ENCODE measurements at regions not wholly inside any gene's neighbourhood (a gene's known extent, or its start where the extent isn't known, plus 50 kb on each side); places are given as distances from the start of the nearest gene placed in this dataset.
"Not testable (repeated sequence)": the region's sequence is repeated elsewhere in the genome, so short reads cannot be mapped to it uniquely, and the experiment has no call there.

DNA sequence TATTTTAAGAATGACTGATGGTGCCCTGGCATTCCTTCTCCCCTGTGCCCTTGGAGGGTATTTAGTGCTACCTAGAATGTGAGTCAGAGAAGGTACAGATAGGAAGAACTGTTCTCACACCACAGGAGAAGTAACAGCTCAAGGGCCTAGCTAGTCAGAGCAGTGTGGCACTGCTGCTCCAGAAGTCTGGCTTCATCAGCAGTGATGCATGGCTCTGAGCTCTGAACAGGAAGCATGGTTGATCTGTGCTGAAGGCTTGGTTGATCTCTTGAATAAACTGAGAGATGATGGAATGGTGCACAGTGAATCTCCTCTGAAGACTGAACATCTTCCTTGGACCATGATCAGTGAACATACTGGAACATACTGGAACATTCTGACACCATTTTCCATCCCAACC lies 425.3 kb upstream of the SLC35B3 start:
- H3K9me3 Mint-ChIP-seq, result no peaks in the 10 kb centered on the region
- H3K4me1 Mint-ChIP-seq, result no peaks in the 10 kb centered on the region
- H3K36me3 Mint-ChIP-seq, result no peaks in the 10 kb centered on the region
- no peaks in the 10 kb centered on the region for H3K27me3 Mint-ChIP-seq
- no peak for DNase-seq (ENCODE audit: low spot score in 2 of 2)
- peak; percentile 39 for ATAC-seq (ENCODE audit: low read depth)
- H3K27ac Mint-ChIP-seq, result no peak overlapping the region
- H3K4me3 Mint-ChIP-seq, result no peak overlapping the region

DNA sequence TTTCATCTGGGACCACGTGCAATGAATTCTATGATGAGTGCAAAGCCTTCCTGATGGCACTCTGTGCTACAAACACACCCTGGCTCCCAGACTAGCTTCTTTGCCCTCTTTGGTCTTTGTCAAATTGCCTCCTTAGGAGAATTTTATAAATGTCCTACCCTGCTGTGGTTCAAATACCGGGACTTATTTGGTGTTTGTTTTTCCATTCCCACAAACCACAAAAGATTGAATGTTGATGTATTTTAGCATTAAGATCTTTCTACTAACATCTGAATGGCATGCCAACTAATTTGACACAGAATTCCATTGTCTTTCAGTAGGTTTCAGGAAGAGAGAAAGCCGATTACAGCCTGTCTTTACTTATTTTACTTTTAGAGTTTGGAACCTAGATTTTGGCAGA lies 424.2 kb upstream of the SLC35B3 start:
- ATAC-seq (ENCODE audit: low read depth) (no peak), DNase-seq (ENCODE audit: low spot score in 2 of 2) (no peak)
- Mint-ChIP-seq H3K36me3 (no peaks in the 10 kb centered on the region), H3K4me1 (no peaks in the 10 kb centered on the region), H3K4me3 (no peak overlapping the region), H3K27ac (no peak overlapping the region), H3K27me3 (no peaks in the 10 kb centered on the region), H3K9me3 (no peaks in the 10 kb centered on the region)

DNA sequence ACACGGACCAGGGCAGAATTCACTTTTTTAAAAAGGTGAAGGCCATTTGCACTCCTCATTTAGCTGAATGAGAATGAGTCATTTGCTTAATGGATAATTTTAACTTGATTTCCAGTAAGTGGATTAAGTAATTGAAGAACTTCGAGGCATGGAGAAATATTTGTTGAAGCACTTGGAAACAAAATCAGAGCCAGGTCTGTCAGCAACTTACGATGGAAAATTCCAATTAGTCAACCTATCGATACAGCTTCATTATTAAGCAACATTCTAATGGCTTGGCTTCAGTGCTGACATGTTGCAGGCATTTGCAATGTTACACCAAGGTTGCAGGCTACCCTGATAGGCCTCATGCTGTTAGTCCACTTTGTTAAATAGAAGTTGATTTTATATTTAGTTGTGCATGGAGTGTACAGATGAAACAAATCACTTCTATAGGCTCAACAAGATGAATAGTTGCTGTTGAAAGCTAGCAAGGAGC lies 423.5 kb upstream of the SLC35B3 start:
- DNase-seq (ENCODE audit: low spot score in 2 of 2) (no peak), ATAC-seq (ENCODE audit: low read depth) (no peak)
- no peaks in the 10 kb centered on the region for H3K9me3 Mint-ChIP-seq
- no peak overlapping the region for H3K27ac Mint-ChIP-seq
- H3K4me1 Mint-ChIP-seq, result no peaks in the 10 kb centered on the region
- no peaks in the 10 kb centered on the region for H3K27me3 Mint-ChIP-seq
- no peak overlapping the region for H3K4me3 Mint-ChIP-seq
- no peaks in the 10 kb centered on the region for H3K36me3 Mint-ChIP-seq

DNA sequence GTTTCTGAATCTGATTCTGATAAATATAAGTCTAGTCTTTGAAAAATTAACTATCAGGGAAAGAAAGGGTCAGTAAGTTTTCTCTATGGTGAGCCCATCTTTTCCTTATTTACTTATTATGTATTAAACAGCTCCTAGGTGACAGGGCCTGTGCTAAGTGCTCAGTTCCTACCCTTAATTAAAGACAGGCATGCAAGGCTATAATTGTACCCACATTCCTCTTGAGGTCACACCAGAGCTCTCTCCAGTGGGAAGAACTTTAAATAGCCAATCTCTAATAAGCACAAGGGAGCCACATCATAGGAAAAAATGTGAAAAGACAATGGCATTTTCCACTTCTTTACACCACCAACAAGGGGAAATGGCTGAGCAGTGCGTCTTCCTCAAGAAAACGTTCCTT lies 421.8 kb upstream of the SLC35B3 start:
- DNase-seq (ENCODE audit: low spot score in 2 of 2), result no peak
- no peaks in the 10 kb centered on the region for H3K36me3 Mint-ChIP-seq

DNA sequence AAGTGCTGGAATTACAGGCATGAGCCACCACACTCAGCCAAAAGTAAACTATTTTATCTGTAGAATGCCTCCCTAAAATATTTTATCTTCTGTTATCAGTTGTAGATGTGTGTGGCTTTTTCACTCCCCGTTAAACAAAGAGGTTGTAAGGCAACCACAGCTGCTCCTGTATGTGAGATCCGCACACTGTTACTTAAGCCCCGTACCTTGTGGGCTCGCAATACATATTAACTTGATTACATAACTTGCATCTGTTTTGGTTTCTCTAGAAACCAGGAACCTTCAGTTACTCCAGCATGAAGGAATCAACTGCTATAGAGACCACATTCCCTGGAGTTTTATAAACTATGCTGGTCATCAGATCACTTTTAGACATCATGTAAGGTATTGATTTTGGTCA lies 420.1 kb upstream of the SLC35B3 start:
- H3K27ac Mint-ChIP-seq, result no peak overlapping the region
- no peaks in the 10 kb centered on the region for H3K9me3 Mint-ChIP-seq
- no peak for ATAC-seq (ENCODE audit: low read depth)
- no peak overlapping the region for H3K4me3 Mint-ChIP-seq
- H3K27me3 Mint-ChIP-seq, result peaks cover 2% of the 10 kb centered on the region
- H3K36me3 Mint-ChIP-seq, result no peaks in the 10 kb centered on the region
- DNase-seq (ENCODE audit: low spot score in 2 of 2), result no peak
- no peaks in the 10 kb centered on the region for H3K4me1 Mint-ChIP-seq

More for the DNA sequence above, 421.8 kb upstream of the SLC35B3 start:
- ATAC-seq (ENCODE audit: low read depth), result no peak
- no peak overlapping the region for H3K4me3 Mint-ChIP-seq
- H3K27ac Mint-ChIP-seq, result no peak overlapping the region
- no peaks in the 10 kb centered on the region for H3K9me3 Mint-ChIP-seq
- H3K4me1 Mint-ChIP-seq, result no peaks in the 10 kb centered on the region
- peaks cover 2% of the 10 kb centered on the region for H3K27me3 Mint-ChIP-seq

DNA sequence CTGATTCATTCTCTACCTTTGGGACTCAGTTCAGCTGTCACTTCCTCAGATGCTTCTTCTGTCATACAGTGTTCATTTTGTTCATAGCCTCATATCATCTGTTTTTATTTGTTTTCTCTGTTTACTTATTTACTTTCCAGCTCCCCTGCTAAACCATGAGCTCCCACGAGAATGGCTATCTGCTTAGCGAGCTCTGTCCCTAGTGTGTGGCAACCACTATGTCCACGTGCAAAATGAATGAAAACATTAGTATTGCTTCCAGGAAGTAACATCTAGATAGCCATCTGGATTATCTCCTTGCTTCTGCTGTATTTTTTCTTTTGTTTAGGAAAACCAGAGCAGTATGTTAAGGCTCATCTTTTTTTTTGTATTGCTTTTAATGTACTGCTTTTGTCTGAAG lies 417.0 kb upstream of the SLC35B3 start:
- Mint-ChIP-seq H3K9me3 (peaks cover 2% of the 10 kb centered on the region), H3K27ac (no peak overlapping the region), H3K27me3 (peaks cover 2% of the 10 kb centered on the region), H3K4me3 (no peak overlapping the region), H3K4me1 (no peaks in the 10 kb centered on the region), H3K36me3 (no peaks in the 10 kb centered on the region)
- no peak for ATAC-seq (ENCODE audit: low read depth)
- no peak for DNase-seq (ENCODE audit: low spot score in 2 of 2)

DNA sequence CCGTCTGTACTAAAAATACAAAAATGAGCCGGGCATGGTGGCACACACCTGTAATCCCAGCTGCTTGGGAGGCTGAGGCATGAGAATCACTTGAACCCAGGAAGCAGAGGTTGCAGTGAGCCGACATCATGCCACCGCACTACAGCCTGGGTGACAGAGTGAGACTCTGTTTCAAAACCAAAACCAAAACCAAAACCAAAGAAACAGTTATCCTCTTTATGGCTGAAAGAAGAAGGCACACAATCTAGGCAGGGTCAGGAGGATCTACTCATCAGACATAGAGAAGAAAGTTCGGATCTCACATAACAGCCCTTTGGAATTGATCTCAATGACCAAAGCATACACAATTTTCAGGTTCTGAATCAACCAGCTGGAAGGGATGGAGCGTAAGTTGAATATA lies 411.3 kb upstream of the SLC35B3 start:
- H3K27me3 Mint-ChIP-seq; H3K4me1 Mint-ChIP-seq; H3K9me3 Mint-ChIP-seq; ATAC-seq (ENCODE audit: low read depth); H3K27ac Mint-ChIP-seq; H3K4me3 Mint-ChIP-seq; DNase-seq (ENCODE audit: low spot score in 2 of 2); H3K36me3 Mint-ChIP-seq: not testable (repeated sequence)

DNA sequence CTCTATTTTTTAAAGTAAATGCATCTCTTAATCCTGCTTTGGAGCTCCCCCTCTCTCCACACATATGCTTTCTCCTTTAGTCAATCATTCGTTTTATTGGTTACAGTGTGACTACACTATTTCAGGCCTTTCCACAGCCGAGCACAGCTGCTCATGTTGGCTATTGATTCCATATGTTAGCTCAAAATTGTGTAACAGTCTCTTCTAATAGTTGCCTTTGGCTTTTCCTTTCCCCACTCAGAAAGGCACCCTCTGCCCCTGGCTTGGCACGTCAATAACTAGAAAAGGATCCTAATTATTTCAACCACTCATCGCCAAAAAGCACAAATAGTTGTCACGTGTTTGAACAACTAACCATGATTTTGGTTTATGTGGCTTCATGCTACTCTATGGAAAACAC lies 410.3 kb upstream of the SLC35B3 start:
- Mint-ChIP-seq H3K36me3 (no peaks in the 10 kb centered on the region), H3K27me3 (no peaks in the 10 kb centered on the region), H3K9me3 (peaks cover 6% of the 10 kb centered on the region), H3K4me3 (no peak overlapping the region), H3K4me1 (no peaks in the 10 kb centered on the region), H3K27ac (no peak overlapping the region)
- ATAC-seq (ENCODE audit: low read depth), result no peak
- no peak for DNase-seq (ENCODE audit: low spot score in 2 of 2)

DNA sequence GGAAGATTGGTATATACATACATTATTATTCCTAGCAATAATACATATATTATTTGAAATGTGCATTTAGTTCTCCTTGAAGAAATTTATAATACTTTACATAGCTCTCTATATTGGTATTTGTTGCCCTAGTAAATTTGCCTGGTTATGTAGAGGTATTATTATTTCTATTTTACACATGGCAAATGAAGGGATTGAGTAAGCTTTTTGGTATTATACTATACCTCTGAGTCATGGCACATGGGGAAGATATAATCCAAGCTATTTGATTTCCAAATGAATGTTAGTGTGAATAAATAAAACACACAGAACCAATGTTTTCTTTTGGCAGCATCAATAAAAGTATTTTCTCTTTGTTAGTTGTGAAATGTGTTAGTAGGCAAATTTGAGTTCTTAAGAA lies 409.6 kb upstream of the SLC35B3 start:
- ATAC-seq (ENCODE audit: low read depth), result no peak
- Mint-ChIP-seq H3K4me1 (no peaks in the 10 kb centered on the region), H3K36me3 (no peaks in the 10 kb centered on the region), H3K4me3 (no peak overlapping the region), H3K27me3 (no peaks in the 10 kb centered on the region), H3K27ac (no peak overlapping the region), H3K9me3 (peaks cover 6% of the 10 kb centered on the region)
- no peak for DNase-seq (ENCODE audit: low spot score in 2 of 2)

DNA sequence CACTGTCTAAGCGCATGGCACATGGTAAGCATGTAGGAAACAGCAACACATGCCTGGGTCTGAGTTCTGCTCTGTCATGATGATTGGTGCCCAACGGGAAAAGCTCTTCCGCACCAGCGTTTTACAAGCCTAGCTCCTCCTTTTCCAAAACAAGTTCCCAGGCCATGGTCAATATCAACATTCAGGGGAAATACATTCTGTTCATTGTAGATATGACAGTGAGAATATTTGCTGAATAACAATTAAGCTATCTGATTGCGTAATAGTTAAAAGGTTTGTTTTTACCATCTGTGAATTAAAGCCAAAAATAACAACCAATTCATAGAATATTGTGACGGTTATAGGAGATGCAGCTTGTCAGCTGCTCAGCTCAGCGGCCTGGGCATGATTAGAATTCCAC lies 404.3 kb upstream of the SLC35B3 start:
- ATAC-seq (ENCODE audit: low read depth), result no peak
- DNase-seq (ENCODE audit: low spot score in 2 of 2), result no peak
- Mint-ChIP-seq H3K36me3 (no peaks in the 10 kb centered on the region), H3K27me3 (no peaks in the 10 kb centered on the region), H3K9me3 (peaks cover 2% of the 10 kb centered on the region), H3K4me3 (no peak overlapping the region), H3K27ac (no peak overlapping the region), H3K4me1 (no peaks in the 10 kb centered on the region)

DNA sequence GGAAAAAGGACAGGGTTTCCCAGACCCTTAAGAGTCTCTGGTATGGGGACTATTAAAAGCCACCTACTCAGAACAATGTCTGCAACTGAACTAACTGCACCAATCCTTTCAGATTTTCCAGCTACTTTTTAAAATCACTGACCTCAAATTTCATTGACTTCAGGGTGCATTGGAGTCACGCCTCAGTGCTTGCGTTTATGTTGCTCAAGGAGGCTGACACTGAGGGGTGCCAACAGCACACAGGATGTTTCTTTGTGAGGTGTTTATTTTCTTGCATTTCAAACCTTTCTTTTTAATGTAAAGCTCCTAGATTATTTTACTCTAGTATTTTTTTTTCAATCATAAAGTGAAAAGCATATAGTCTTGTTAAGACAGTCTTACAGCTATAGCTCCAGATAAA lies 402.0 kb upstream of the SLC35B3 start:
- no peak for ATAC-seq (ENCODE audit: low read depth)
- Mint-ChIP-seq H3K27ac (no peak overlapping the region), H3K27me3 (no peaks in the 10 kb centered on the region), H3K36me3 (no peaks in the 10 kb centered on the region), H3K4me1 (no peaks in the 10 kb centered on the region), H3K9me3 (no peaks in the 10 kb centered on the region), H3K4me3 (no peak overlapping the region)
- no peak for DNase-seq (ENCODE audit: low spot score in 2 of 2)

DNA sequence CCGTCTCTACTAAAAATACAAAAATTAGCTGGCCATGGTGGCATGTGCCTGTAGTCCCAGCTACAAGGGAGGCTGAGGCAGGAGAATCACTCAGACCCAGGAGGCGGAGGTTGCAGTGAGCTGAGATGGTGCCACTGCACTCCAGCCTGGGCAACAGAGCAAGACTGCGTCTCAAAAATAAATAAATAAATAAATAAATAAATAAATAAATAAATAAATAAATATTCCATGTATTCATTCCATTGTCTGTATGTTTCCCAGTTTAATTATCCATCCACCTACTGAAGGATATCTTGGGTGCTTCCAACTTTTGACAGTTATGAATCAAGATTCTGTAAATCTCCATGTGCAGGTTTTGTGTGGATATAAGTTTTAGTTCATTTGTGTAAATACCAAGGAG lies 397.4 kb upstream of the SLC35B3 start:
- H3K9me3 Mint-ChIP-seq; H3K4me3 Mint-ChIP-seq; ATAC-seq (ENCODE audit: low read depth); H3K27me3 Mint-ChIP-seq; H3K4me1 Mint-ChIP-seq; H3K36me3 Mint-ChIP-seq; DNase-seq (ENCODE audit: low spot score in 2 of 2); H3K27ac Mint-ChIP-seq: not testable (repeated sequence)

DNA sequence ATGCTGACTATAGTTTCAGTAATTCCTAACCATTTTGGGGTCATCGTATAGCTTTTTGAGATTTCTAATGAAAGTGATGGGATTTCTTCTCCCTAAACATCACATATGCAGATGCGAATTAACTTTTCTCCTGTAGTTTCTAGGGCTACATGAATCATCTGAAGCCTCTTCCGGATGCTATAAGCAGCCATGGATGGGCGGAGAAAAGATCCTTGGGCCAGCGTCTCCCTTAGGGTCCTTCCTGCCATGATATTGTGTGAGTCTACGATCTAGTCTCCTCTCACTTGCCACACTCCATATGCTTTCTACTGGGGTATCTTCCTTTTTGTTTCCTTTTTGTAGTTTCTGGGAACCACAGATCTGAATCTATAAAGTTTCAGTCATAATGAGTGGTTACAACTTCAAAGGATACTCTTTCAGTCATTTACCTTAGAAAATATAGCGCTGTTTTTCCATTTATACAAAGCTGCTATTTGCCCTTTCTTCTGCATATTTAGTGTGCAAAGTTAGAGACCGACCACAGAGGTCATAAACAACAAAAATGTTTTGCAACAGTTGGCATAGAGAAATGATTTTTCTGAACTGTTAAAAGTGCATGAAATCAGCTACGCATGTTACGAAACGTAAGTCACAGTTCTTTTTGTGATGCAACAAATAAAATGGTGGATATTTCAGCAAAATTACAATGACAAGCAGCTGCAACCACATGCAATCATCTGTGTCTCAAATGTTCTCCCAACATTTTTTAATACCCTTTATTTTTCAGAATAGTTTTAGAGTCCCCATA lies 396.2 kb upstream of the SLC35B3 start:
- H3K9me3 Mint-ChIP-seq, result peaks cover 3% of the 10 kb centered on the region
- H3K4me3 Mint-ChIP-seq, result no peak overlapping the region
- no peak overlapping the region for H3K27ac Mint-ChIP-seq
- no peaks in the 10 kb centered on the region for H3K4me1 Mint-ChIP-seq
- H3K36me3 Mint-ChIP-seq, result no peaks in the 10 kb centered on the region
- DNase-seq (ENCODE audit: low spot score in 2 of 2) (no peak), ATAC-seq (ENCODE audit: low read depth) (no peak)
- H3K27me3 Mint-ChIP-seq, result no peaks in the 10 kb centered on the region

DNA sequence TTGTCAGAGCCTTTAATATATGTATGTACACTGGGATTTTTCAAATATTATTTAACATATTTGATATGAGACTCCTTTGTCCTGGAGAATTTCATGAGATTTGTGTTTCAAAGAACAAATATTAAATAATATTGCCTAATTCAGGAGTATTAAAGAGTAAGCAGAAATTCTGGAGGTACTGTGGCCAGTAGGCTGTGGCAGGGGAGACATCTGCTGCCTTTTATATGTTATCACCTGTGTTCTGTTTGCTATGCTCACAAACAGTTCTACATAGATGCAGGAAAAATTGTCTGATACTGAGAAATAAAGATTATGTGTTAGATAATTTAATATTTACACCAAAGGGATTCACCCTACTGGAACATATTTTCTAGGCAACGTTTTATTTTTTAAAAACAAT lies 395.4 kb upstream of the SLC35B3 start:
- no peaks in the 10 kb centered on the region for H3K36me3 Mint-ChIP-seq
- H3K27me3 Mint-ChIP-seq, result no peaks in the 10 kb centered on the region
- H3K4me3 Mint-ChIP-seq, result no peak overlapping the region
- DNase-seq (ENCODE audit: low spot score in 2 of 2), result no peak
- ATAC-seq (ENCODE audit: low read depth), result no peak
- peaks cover 3% of the 10 kb centered on the region for H3K9me3 Mint-ChIP-seq
- H3K27ac Mint-ChIP-seq, result no peak overlapping the region
- H3K4me1 Mint-ChIP-seq, result no peaks in the 10 kb centered on the region

DNA sequence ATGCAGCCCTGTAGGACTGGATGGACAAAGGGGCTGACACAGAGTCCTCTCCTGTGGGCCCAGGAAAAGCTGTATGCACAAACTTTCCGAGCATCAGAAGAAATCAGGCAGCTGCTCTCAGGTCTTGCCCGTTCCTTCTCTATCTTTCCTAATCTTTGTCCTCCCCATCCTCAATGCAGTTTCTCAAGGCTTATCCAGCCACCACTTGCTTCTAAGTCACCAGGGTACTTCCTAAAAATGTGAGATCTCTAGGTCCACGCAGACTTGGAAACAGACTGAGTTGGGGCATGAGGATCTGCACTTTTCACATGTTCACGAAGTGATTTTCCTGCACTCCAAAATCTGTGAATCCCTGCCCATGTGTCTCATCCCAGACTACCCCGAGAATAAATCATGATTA lies 394.5 kb upstream of the SLC35B3 start:
- ATAC-seq (ENCODE audit: low read depth) (no peak), DNase-seq (ENCODE audit: low spot score in 2 of 2) (no peak)
- no peak overlapping the region for H3K27ac Mint-ChIP-seq
- H3K36me3 Mint-ChIP-seq, result no peaks in the 10 kb centered on the region
- no peaks in the 10 kb centered on the region for H3K4me1 Mint-ChIP-seq
- peaks cover 3% of the 10 kb centered on the region for H3K9me3 Mint-ChIP-seq
- H3K27me3 Mint-ChIP-seq, result no peaks in the 10 kb centered on the region
- no peak overlapping the region for H3K4me3 Mint-ChIP-seq

Data from memory B cell (primary cell).